H1 (cell line): ENCODE measurements at regions not wholly inside any gene's neighbourhood (a gene's known extent, or its start where the extent isn't known, plus 50 kb on each side); places are given as distances from the start of the nearest gene placed in this dataset.

Experiments
- EP300 ChIP-seq, 2 experiments: IDR thresholded peaks; 1 replicate in 1 of 2; 2 replicates in 1 of 2; pipeline ENCODE4 v1.6.1; 2011 to 2012; ENCODE audit warnings: low read depth in 2 of 2, low read length in 2 of 2, mild to moderate bottlenecking in 2 of 2, borderline replicate concordance in 1 of 2, inconsistent platforms in 1 of 2, moderate library complexity in 1 of 2
- EZH2 ChIP-seq: fragments of 200-600 bp; sonication (generic); IDR thresholded peaks from 2 replicates; pipeline ENCODE4 v1.7.1; 2012; ENCODE audit warnings: low read depth, mild to moderate bottlenecking, moderate library complexity, low read length, inconsistent platforms; ENCODE audit not compliant: severe bottlenecking
- FOSL1 ChIP-seq: IDR thresholded peaks from 2 replicates; pipeline ENCODE4 v1.6.1; 2011; ENCODE audit warnings: mild to moderate bottlenecking, low read depth, low read length, moderate library complexity; ENCODE audit not compliant: insufficient read depth
- KDM5A ChIP-seq: fragments of 200-600 bp; IDR thresholded peaks from 2 replicates; pipeline ENCODE4 v1.7.1; 2012; ENCODE audit warnings: mild to moderate bottlenecking, low read length, inconsistent platforms, mixed read lengths
- POLR2A ChIP-seq, 2 experiments: IDR thresholded peaks; 1 replicate in 1 of 2; 2 replicates in 1 of 2; pipeline ENCODE4 v1.6.1; 2011; ENCODE audit warnings: low read depth in 2 of 2, low read length in 2 of 2, mild to moderate bottlenecking in 2 of 2; ENCODE audit errors: control extremely low read depth in 1 of 2
- SIRT6 ChIP-seq: IDR thresholded peaks from one replicate; pipeline ENCODE4 v1.7.1; 2012; ENCODE audit warnings: low read length, inconsistent platforms
- ZNF274 ChIP-seq: IDR thresholded peaks from 2 replicates; pipeline ENCODE4 v1.7.0; 2012; ENCODE audit warnings: low read length, borderline replicate concordance; ENCODE audit errors: extremely low read depth
- TF ChIP-seq, protein P1 (sequence below), 3 experiments: IDR thresholded peaks; 1 replicate in 2 of 3; 2 replicates in 1 of 3; pipeline versions ENCODE4 v1.5.1 to v1.6.1; 2011; ENCODE audit warnings: low read length in 3 of 3, mild to moderate bottlenecking in 3 of 3, inconsistent platforms in 2 of 3, low read depth in 1 of 3, moderate library complexity in 1 of 3; ENCODE audit not compliant: insufficient read depth in 1 of 3; ENCODE audit errors: control extremely low read depth in 1 of 3

DNA sequence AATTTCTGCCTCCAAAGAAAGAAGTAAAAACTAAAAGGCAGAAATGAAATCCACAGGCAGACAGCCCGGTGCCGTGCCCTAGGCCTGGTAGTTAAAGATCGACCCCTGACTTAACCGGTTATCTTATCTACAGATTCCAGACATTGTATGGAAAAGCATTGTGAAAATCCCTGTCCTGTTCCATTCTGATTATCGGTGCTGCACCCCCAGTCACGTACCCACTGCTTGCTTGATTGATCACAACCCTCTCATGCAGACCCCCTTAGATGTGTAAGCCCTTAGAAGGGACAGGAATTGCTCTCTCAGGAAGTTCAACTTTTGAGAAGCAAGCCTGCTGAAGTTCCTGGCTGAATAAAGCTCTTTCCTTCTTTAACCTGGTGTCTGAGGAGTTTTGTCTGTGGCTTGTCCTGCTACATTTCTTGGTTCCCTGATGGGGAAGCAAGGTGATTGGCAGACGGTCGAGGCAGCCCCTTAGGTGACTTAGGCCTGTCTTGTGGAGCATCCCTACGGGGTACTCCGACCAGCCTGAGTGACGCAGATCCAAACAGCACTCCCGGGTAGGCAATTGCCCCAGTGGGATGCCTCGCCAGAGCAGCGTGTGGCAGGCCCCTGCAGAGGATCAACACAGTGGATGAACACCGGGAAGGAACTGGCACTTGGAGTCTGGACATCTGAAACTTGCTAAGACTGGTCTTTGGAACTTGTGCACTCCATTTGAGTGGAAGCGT, 111.2 kb upstream of the PPM1J start:
- TF ChIP-seq EP300 (IDR thresholded peaks at IDR 0.05; ENCODE audit: borderline replicate concordance in 1 of 2, low read depth in 2 of 2, low read length in 2 of 2) (no peak), KDM5A (no peak), EZH2 (no peak), POLR2A (IDR thresholded peaks at IDR 0.05; ENCODE audit: control extremely low read depth in 1 of 2, low read depth in 2 of 2, low read length in 2 of 2) (no peak), ZNF274 (no peak), SIRT6 (no peak), FOSL1 (no peak)
- TF ChIP-seq, protein P1, sequence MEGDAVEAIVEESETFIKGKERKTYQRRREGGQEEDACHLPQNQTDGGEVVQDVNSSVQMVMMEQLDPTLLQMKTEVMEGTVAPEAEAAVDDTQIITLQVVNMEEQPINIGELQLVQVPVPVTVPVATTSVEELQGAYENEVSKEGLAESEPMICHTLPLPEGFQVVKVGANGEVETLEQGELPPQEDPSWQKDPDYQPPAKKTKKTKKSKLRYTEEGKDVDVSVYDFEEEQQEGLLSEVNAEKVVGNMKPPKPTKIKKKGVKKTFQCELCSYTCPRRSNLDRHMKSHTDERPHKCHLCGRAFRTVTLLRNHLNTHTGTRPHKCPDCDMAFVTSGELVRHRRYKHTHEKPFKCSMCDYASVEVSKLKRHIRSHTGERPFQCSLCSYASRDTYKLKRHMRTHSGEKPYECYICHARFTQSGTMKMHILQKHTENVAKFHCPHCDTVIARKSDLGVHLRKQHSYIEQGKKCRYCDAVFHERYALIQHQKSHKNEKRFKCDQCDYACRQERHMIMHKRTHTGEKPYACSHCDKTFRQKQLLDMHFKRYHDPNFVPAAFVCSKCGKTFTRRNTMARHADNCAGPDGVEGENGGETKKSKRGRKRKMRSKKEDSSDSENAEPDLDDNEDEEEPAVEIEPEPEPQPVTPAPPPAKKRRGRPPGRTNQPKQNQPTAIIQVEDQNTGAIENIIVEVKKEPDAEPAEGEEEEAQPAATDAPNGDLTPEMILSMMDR (IDR thresholded peaks at IDR 0.05; ENCODE audit: control extremely low read depth in 1 of 3, insufficient read depth in 1 of 3, low read depth in 1 of 3, low read length in 3 of 3) = no peak
